ENCODE measurements at regions not wholly inside any gene's neighbourhood (a gene's known extent, or its start where the extent isn't known, plus 50 kb on each side); places are given as distances from the start of the nearest gene placed in this dataset.

GRCh38 chr2:129902731-129903585 is 76.5 kb upstream of the RAB6C start:
- no peaks in the 10 kb centered on the region for H3K4me1 Mint-ChIP-seq
- H3K36me3 Mint-ChIP-seq (ENCODE audit: low read depth) = no peaks in the 10 kb centered on the region
- POLR2A ChIA-PET = no interaction called here
- no peak overlapping the region for H3K27ac Mint-ChIP-seq
- no peaks in the 10 kb centered on the region for H3K9me3 Mint-ChIP-seq
- DNase-seq = no peak
- H3K27me3 Mint-ChIP-seq = no peaks in the 10 kb centered on the region
- CTCF ChIA-PET = no interaction called here
- no peak overlapping the region for H3K4me3 Mint-ChIP-seq

GRCh38 chr2:129903586-129904425 is 75.7 kb upstream of the RAB6C start:
- DNase-seq = no peak
- Mint-ChIP-seq H3K36me3 (ENCODE audit: low read depth) (no peaks in the 10 kb centered on the region), H3K4me3 (no peak overlapping the region), H3K4me1 (no peaks in the 10 kb centered on the region), H3K27me3 (no peaks in the 10 kb centered on the region), H3K27ac (no peak overlapping the region), H3K9me3 (no peaks in the 10 kb centered on the region)
- CTCF ChIA-PET = no interaction called here
- POLR2A ChIA-PET = no interaction called here

- no peak for DNase-seq
- H3K36me3 Mint-ChIP-seq (ENCODE audit: low read depth) = no peaks in the 10 kb centered on the region
- no peak overlapping the region for H3K4me3 Mint-ChIP-seq
- no peak overlapping the region for H3K27ac Mint-ChIP-seq
- H3K4me1 Mint-ChIP-seq = no peaks in the 10 kb centered on the region
- POLR2A ChIA-PET = no interaction called here
- H3K27me3 Mint-ChIP-seq = no peaks in the 10 kb centered on the region
- no peaks in the 10 kb centered on the region for H3K9me3 Mint-ChIP-seq
- CTCF ChIA-PET = no interaction called here
Observed at GRCh38 chr2:129904532-129905446, 74.7 kb upstream of the RAB6C start.

GRCh38 chr2:129905664-129906081 is 73.8 kb upstream of the RAB6C start:
- H3K4me3 Mint-ChIP-seq = no peak overlapping the region
- CTCF ChIA-PET = no interaction called here
- H3K36me3 Mint-ChIP-seq (ENCODE audit: low read depth) = no peaks in the 10 kb centered on the region
- no peaks in the 10 kb centered on the region for H3K4me1 Mint-ChIP-seq
- POLR2A ChIA-PET = no interaction called here
- no peaks in the 10 kb centered on the region for H3K27me3 Mint-ChIP-seq
- H3K27ac Mint-ChIP-seq = no peak overlapping the region
- no peaks in the 10 kb centered on the region for H3K9me3 Mint-ChIP-seq
- no peak for DNase-seq

GRCh38 chr2:129906139-129906860 is 73.2 kb upstream of the RAB6C start:
- no peaks in the 10 kb centered on the region for H3K36me3 Mint-ChIP-seq (ENCODE audit: low read depth)
- ChIA-PET POLR2A (no interaction called here), CTCF (no interaction called here)
- H3K4me1 Mint-ChIP-seq = no peaks in the 10 kb centered on the region
- no peaks in the 10 kb centered on the region for H3K9me3 Mint-ChIP-seq
- no peak for DNase-seq
- H3K4me3 Mint-ChIP-seq = no peak overlapping the region
- H3K27me3 Mint-ChIP-seq = no peaks in the 10 kb centered on the region
- no peak overlapping the region for H3K27ac Mint-ChIP-seq

GRCh38 chr2:129906861-129907235 is 72.6 kb upstream of the RAB6C start:
- H3K9me3 Mint-ChIP-seq = no peaks in the 10 kb centered on the region
- ChIA-PET CTCF (no interaction called here), POLR2A (no interaction called here)
- no peak overlapping the region for H3K27ac Mint-ChIP-seq
- H3K4me3 Mint-ChIP-seq = no peak overlapping the region
- no peaks in the 10 kb centered on the region for H3K4me1 Mint-ChIP-seq
- H3K36me3 Mint-ChIP-seq (ENCODE audit: low read depth) = no peaks in the 10 kb centered on the region
- DNase-seq = no peak
- no peaks in the 10 kb centered on the region for H3K27me3 Mint-ChIP-seq

- ChIA-PET CTCF (no interaction called here), POLR2A (no interaction called here)
- Mint-ChIP-seq H3K36me3 (ENCODE audit: low read depth) (no peaks in the 10 kb centered on the region), H3K4me1 (no peaks in the 10 kb centered on the region), H3K27ac (no peak overlapping the region), H3K27me3 (no peaks in the 10 kb centered on the region), H3K4me3 (no peak overlapping the region), H3K9me3 (no peaks in the 10 kb centered on the region)
- no peak for DNase-seq
Observed at GRCh38 chr2:129907256-129907998, 72.0 kb upstream of the RAB6C start.

- Mint-ChIP-seq H3K4me3 (no peak overlapping the region), H3K4me1 (no peaks in the 10 kb centered on the region), H3K27ac (no peak overlapping the region), H3K36me3 (ENCODE audit: low read depth) (no peaks in the 10 kb centered on the region), H3K27me3 (no peaks in the 10 kb centered on the region), H3K9me3 (no peaks in the 10 kb centered on the region)
- ChIA-PET POLR2A (no interaction called here), CTCF (no interaction called here)
- DNase-seq = no peak
Observed at GRCh38 chr2:129908721-129909373, 70.6 kb upstream of the RAB6C start.

GRCh38 chr2:129909651-129910418 is 69.6 kb upstream of the RAB6C start:
- CTCF ChIA-PET = no interaction called here
- no peak for DNase-seq
- POLR2A ChIA-PET = no interaction called here
- H3K4me3 Mint-ChIP-seq = no peak overlapping the region
- no peaks in the 10 kb centered on the region for H3K4me1 Mint-ChIP-seq
- H3K27me3 Mint-ChIP-seq = no peaks in the 10 kb centered on the region
- H3K27ac Mint-ChIP-seq = no peak overlapping the region
- H3K36me3 Mint-ChIP-seq (ENCODE audit: low read depth) = no peaks in the 10 kb centered on the region
- H3K9me3 Mint-ChIP-seq = no peaks in the 10 kb centered on the region

GRCh38 chr2:129910446-129911362 is 68.8 kb upstream of the RAB6C start:
- Mint-ChIP-seq H3K36me3 (ENCODE audit: low read depth) (no peaks in the 10 kb centered on the region), H3K4me1 (no peaks in the 10 kb centered on the region), H3K27ac (no peak overlapping the region), H3K9me3 (no peaks in the 10 kb centered on the region), H3K27me3 (peaks cover 2% of the 10 kb centered on the region), H3K4me3 (no peak overlapping the region)
- ChIA-PET CTCF (no interaction called here), POLR2A (no interaction called here)
- no peak for DNase-seq

All from activated CD4-positive, alpha-beta memory T cell treated with anti-CD3 and anti-CD28 coated beads, Interleukin-2, amount 10 ng/mL, durations not matched to agents 7 days and 5 days (primary cell).